ENCODE measurements at regions not wholly inside any gene's neighbourhood (a gene's known extent, or its start where the extent isn't known, plus 50 kb on each side); places are given as distances from the start of the nearest gene placed in this dataset.

- no peak for DNase-seq (ENCODE audit: low read depth)
- TF ChIP-seq CTCF (conservative IDR thresholded peaks at IDR 0.05; ENCODE audit: control insufficient read depth, insufficient read depth, low read depth, low read length) = no peak
- H3K4me3 ChIP-seq (ENCODE audit: control insufficient read depth, low read depth, low read length) = no peak overlapping the region
Measured at GRCh38 chr4:137997496-137997895, 244.7 kb downstream of the SLC7A11 start.

GRCh38 chr4:137994853-137995252 lies 247.3 kb downstream of the SLC7A11 start:
- TF ChIP-seq CTCF (conservative IDR thresholded peaks at IDR 0.05; ENCODE audit: control insufficient read depth, insufficient read depth, low read depth, low read length) = no peak
- no peak for DNase-seq (ENCODE audit: low read depth)
- H3K4me3 ChIP-seq (ENCODE audit: control insufficient read depth, low read depth, low read length) = no peak overlapping the region

GRCh38 chr4:137993232-137993631 lies 248.9 kb downstream of the SLC7A11 start:
- no peak overlapping the region for H3K4me3 ChIP-seq (ENCODE audit: control insufficient read depth, low read depth, low read length)
- no peak for TF ChIP-seq CTCF (conservative IDR thresholded peaks at IDR 0.05; ENCODE audit: control insufficient read depth, insufficient read depth, low read depth, low read length)
- no peak for DNase-seq (ENCODE audit: low read depth)

- H3K4me3 ChIP-seq (ENCODE audit: control insufficient read depth, low read depth, low read length) = no peak overlapping the region
- peak; percentile 40 for TF ChIP-seq CTCF (conservative IDR thresholded peaks at IDR 0.05; ENCODE audit: control insufficient read depth, insufficient read depth, low read depth, low read length)
- peak; percentile 68 for DNase-seq (ENCODE audit: low read depth)
Measured at GRCh38 chr4:137981277-137981676, 260.9 kb downstream of the SLC7A11 start.

- no peak overlapping the region for H3K4me3 ChIP-seq (ENCODE audit: control insufficient read depth, low read depth, low read length)
- no peak for TF ChIP-seq CTCF (conservative IDR thresholded peaks at IDR 0.05; ENCODE audit: control insufficient read depth, insufficient read depth, low read depth, low read length)
Measured at GRCh38 chr4:137980641-137981040, 261.5 kb downstream of the SLC7A11 start.

GRCh38 chr4:137979938-137980337 lies 262.2 kb downstream of the SLC7A11 start:
- no peak for DNase-seq (ENCODE audit: low read depth)
- H3K4me3 ChIP-seq (ENCODE audit: control insufficient read depth, low read depth, low read length) = no peak overlapping the region
- no peak for TF ChIP-seq CTCF (conservative IDR thresholded peaks at IDR 0.05; ENCODE audit: control insufficient read depth, insufficient read depth, low read depth, low read length)

More at GRCh38 chr4:137980641-137981040, 261.5 kb downstream of the SLC7A11 start:
- DNase-seq (ENCODE audit: low read depth) = no peak

Data from fibroblast of mammary gland (primary cell).